SU-DHL-6 (cell line): ENCODE measurements at regions not wholly inside any gene's neighbourhood (a gene's known extent, or its start where the extent isn't known, plus 50 kb on each side); places are given as distances from the start of the nearest gene placed in this dataset.

Experiments
- EZH2phosphoT487 ChIP-seq: fragments of 200-600 bp; sonication (generic), shearing (Covaris generic); conservative IDR thresholded peaks from 2 replicates; pipeline ENCODE4 v1.6.1; 2018; ENCODE audit warnings: mild to moderate bottlenecking, antibody characterized with exemption, low read length, moderate library complexity, mixed read lengths
- TF ChIP-seq, protein P1 (sequence below): fragments of 200-600 bp; sonication (generic); IDR thresholded peaks from one replicate; pipeline ENCODE4 v1.5.1; 2017; ENCODE audit warnings: antibody characterized with exemption, mild to moderate bottlenecking, low read length, moderate library complexity; ENCODE audit not compliant: insufficient read depth, poor library complexity, severe bottlenecking

DNA sequence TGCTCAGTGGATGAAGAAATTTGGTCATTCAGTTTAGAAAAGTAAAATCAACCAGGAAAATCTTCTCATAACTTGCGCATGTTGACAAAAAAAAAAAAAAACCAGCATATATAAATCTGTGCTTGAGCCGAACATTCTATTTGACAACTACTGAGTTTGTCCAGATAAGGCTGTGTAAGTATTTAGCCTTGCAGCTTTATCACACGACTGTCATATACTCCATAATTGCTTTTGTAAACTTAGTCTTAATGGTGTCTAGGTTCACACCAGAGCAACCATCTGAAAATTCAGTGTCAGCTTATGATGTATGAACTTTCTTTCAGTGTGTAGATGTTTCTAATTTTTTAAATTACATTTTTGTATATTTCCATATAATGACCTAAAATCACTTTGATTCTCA, 1173.8 kb upstream of the TMPRSS15 start:
- TF ChIP-seq, protein P1, sequence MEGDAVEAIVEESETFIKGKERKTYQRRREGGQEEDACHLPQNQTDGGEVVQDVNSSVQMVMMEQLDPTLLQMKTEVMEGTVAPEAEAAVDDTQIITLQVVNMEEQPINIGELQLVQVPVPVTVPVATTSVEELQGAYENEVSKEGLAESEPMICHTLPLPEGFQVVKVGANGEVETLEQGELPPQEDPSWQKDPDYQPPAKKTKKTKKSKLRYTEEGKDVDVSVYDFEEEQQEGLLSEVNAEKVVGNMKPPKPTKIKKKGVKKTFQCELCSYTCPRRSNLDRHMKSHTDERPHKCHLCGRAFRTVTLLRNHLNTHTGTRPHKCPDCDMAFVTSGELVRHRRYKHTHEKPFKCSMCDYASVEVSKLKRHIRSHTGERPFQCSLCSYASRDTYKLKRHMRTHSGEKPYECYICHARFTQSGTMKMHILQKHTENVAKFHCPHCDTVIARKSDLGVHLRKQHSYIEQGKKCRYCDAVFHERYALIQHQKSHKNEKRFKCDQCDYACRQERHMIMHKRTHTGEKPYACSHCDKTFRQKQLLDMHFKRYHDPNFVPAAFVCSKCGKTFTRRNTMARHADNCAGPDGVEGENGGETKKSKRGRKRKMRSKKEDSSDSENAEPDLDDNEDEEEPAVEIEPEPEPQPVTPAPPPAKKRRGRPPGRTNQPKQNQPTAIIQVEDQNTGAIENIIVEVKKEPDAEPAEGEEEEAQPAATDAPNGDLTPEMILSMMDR: no peak
- TF ChIP-seq EZH2phosphoT487: no peak
